Keratinocyte (primary cell): ENCODE measurements at regions not wholly inside any gene's neighbourhood (a gene's known extent, or its start where the extent isn't known, plus 50 kb on each side); places are given as distances from the start of the nearest gene placed in this dataset.

ENCODE experiments used
- DNase-seq: peaks from one replicate; pipeline ENCODE4 v3.0.0-alpha.2; 2011; ENCODE audit warnings: low read depth, missing footprints, low spot score
- FAIRE-seq: peaks from 2 replicates; lab custom pipeline; 2011; peaks lifted over from hg19 to GRCh38; lab: Jason Lieb, UNC
- H2AFZ ChIP-seq: 2 replicates; pipeline ENCODE4 v1.6.0; 2012; ENCODE audit warnings: low read length, control low read depth, inconsistent platforms; ENCODE audit not compliant: control insufficient read depth
- H3K27ac ChIP-seq: 2 replicates; pipeline ENCODE4 v1.5.1; 2011; ENCODE audit warnings: low read length; ENCODE audit not compliant: control insufficient read depth, insufficient read depth
- H3K27me3 ChIP-seq: 3 replicates; pipeline ENCODE4 v1.6.0; 2011; ENCODE audit warnings: low read length; ENCODE audit not compliant: control insufficient read depth, insufficient read depth; ENCODE audit errors: extremely low read depth
- H3K36me3 ChIP-seq, 2 experiments: 2 replicates in 1 of 2; 3 replicates in 1 of 2; pipeline ENCODE4 v1.5.1; 2011; ENCODE audit warnings: low read length in 2 of 2, mild to moderate bottlenecking in 1 of 2; ENCODE audit not compliant: control insufficient read depth in 2 of 2, insufficient read depth in 2 of 2; ENCODE audit errors: extremely low read depth in 1 of 2
- H3K4me1 ChIP-seq: 3 replicates; pipeline ENCODE4 v1.5.1; 2011; ENCODE audit warnings: low read length; ENCODE audit not compliant: control insufficient read depth, insufficient read depth; ENCODE audit errors: extremely low read depth
- H3K4me2 ChIP-seq: 3 replicates; pipeline ENCODE4 v1.6.0; 2011; ENCODE audit warnings: low read depth, low read length; ENCODE audit not compliant: control insufficient read depth, insufficient read depth; ENCODE audit errors: extremely low read depth
- H3K4me3 ChIP-seq, 3 experiments: fragments of 200-600 bp in 1 of 3; sonication (generic) in 1 of 3; 2 replicates in 2 of 3; 3 replicates in 1 of 3; pipeline ENCODE4 v1.5.1; 2011 to 2016; ENCODE audit warnings: low read length in 3 of 3, mild to moderate bottlenecking in 3 of 3, control low read depth in 2 of 3, inconsistent platforms in 1 of 3, low read depth in 1 of 3, mixed read lengths in 1 of 3, mixed run types in 1 of 3, moderate library complexity in 1 of 3; ENCODE audit not compliant: control insufficient read depth in 2 of 3, insufficient read depth in 2 of 3; ENCODE audit errors: extremely low read depth in 1 of 3
- H3K79me2 ChIP-seq: 2 replicates; pipeline ENCODE4 v1.6.0; 2012; ENCODE audit warnings: low read length; ENCODE audit not compliant: control insufficient read depth, insufficient read depth
- H3K9ac ChIP-seq: 3 replicates; pipeline ENCODE4 v1.6.0; 2011; ENCODE audit warnings: low read length; ENCODE audit not compliant: control insufficient read depth, insufficient read depth; ENCODE audit errors: extremely low read depth
- H3K9me1 ChIP-seq: 3 replicates; pipeline ENCODE4 v1.6.0; 2011; ENCODE audit warnings: low read length; ENCODE audit not compliant: control insufficient read depth, insufficient read depth; ENCODE audit errors: extremely low read depth
- H3K9me3 ChIP-seq: 2 replicates; pipeline ENCODE4 v1.5.1; 2012; ENCODE audit warnings: low read depth, low read length; ENCODE audit not compliant: control insufficient read depth
- H4K20me1 ChIP-seq: 3 replicates; pipeline ENCODE4 v1.6.0; 2011; ENCODE audit warnings: low read length; ENCODE audit not compliant: control insufficient read depth, insufficient read depth; ENCODE audit errors: extremely low read depth
- CTCF ChIP-seq, 3 experiments: IDR thresholded peaks in 1 of 3; conservative IDR thresholded peaks in 1 of 3; optimal IDR thresholded peaks in 1 of 3; 2 replicates in 2 of 3; 3 replicates in 1 of 3; pipeline versions ENCODE3 to v1.5.1; 2011; ENCODE audit warnings: low read length in 3 of 3, mild to moderate bottlenecking in 3 of 3, moderate library complexity in 2 of 3, control low read depth in 1 of 3, inconsistent platforms in 1 of 3; ENCODE audit not compliant: insufficient read depth in 2 of 3; ENCODE audit errors: extremely low read depth in 1 of 3
- EZH2 ChIP-seq: IDR thresholded peaks from one replicate; pipeline ENCODE4 v1.6.1; 2012; ENCODE audit warnings: inconsistent platforms, mild to moderate bottlenecking, low read length, moderate library complexity
- dilution Hi-C: fragments of 300-500 bp; cut with MboI; formaldehyde crosslinking; loops from one replicate; pipeline ENCODE4 v1.7.0; 2020; ENCODE audit warnings: low sequenced_read_pairs; ENCODE audit not compliant: extremely low pct_ligation_motif_present

- no peak for FAIRE-seq
- no peak for DNase-seq
Observed at GRCh38 chr3:8266730-8267131, 234.9 kb upstream of the LMCD1 start.

GRCh38 chr3:8273479-8273878, 228.1 kb upstream of the LMCD1 start:
- H3K4me1 ChIP-seq, result no peaks in the 10 kb centered on the region
- H3K4me3 ChIP-seq, result no peak overlapping the region
- H4K20me1 ChIP-seq, result no peaks in the 10 kb centered on the region
- H3K27me3 ChIP-seq, result no peaks in the 10 kb centered on the region
- H3K79me2 ChIP-seq, result no peaks in the 10 kb centered on the region
- no peak overlapping the region for H3K27ac ChIP-seq
- H3K36me3 ChIP-seq, result no peaks in the 10 kb centered on the region
- H3K9me1 ChIP-seq, result no peaks in the 10 kb centered on the region
- DNase-seq (no peak), FAIRE-seq (no peak)
- no peak overlapping the region for H2AFZ ChIP-seq
- no peak overlapping the region for H3K9ac ChIP-seq
- dilution Hi-C loops, result no loop called here
- TF ChIP-seq CTCF (optimal IDR thresholded peaks at IDR 0.05 in 1 of 3, IDR thresholded peaks at IDR 0.05 in 1 of 3, conservative IDR thresholded peaks at IDR 0.05 in 1 of 3; ENCODE audit: extremely low read depth in 1 of 3, insufficient read depth in 2 of 3, low read length in 3 of 3) (no peak), EZH2 (no peak)
- H3K9me3 ChIP-seq, result peaks cover 2% of the 10 kb centered on the region
- no peak overlapping the region for H3K4me2 ChIP-seq

More at GRCh38 chr3:8266730-8267131, 234.9 kb upstream of the LMCD1 start:
- no peaks in the 10 kb centered on the region for H3K4me1 ChIP-seq
- no peak overlapping the region for H3K4me3 ChIP-seq
- no peaks in the 10 kb centered on the region for H3K27me3 ChIP-seq
- no peaks in the 10 kb centered on the region for H4K20me1 ChIP-seq
- no peaks in the 10 kb centered on the region for H3K9me3 ChIP-seq
- no peak overlapping the region for H3K9ac ChIP-seq
- H3K27ac ChIP-seq, result no peak overlapping the region
- H3K4me2 ChIP-seq, result no peak overlapping the region
- no peak overlapping the region for H2AFZ ChIP-seq
- no peaks in the 10 kb centered on the region for H3K9me1 ChIP-seq
- H3K36me3 ChIP-seq, result no peaks in the 10 kb centered on the region
- dilution Hi-C loops, result no loop called here
- no peaks in the 10 kb centered on the region for H3K79me2 ChIP-seq
- TF ChIP-seq CTCF (optimal IDR thresholded peaks at IDR 0.05 in 1 of 3, IDR thresholded peaks at IDR 0.05 in 1 of 3, conservative IDR thresholded peaks at IDR 0.05 in 1 of 3; ENCODE audit: extremely low read depth in 1 of 3, insufficient read depth in 2 of 3, low read length in 3 of 3), result no peak
- TF ChIP-seq EZH2, result no peak
